KMS-11 (cell line): ENCODE measurements at regions not wholly inside any gene's neighbourhood (a gene's known extent, or its start where the extent isn't known, plus 50 kb on each side); places are given as distances from the start of the nearest gene placed in this dataset.

Experiments used
- H2AFZ ChIP-seq: fragments of 200-600 bp; sonication (generic); 2 replicates; pipeline ENCODE4 v1.6.1; 2016; ENCODE audit warnings: antibody characterized with exemption, mixed run types, low read depth
- H3K27ac ChIP-seq: fragments of 200-600 bp; sonication (generic); 2 replicates; pipeline ENCODE4 v1.6.1; 2016; ENCODE audit warnings: mild to moderate bottlenecking, mixed run types
- H3K27me3 ChIP-seq: fragments of 200-600 bp; sonication (generic); 2 replicates; pipeline ENCODE4 v1.6.1; 2017; ENCODE audit warnings: mild to moderate bottlenecking, low read depth, mixed run types, moderate library complexity; ENCODE audit not compliant: insufficient read depth
- H3K36me3 ChIP-seq: fragments of 200-600 bp; sonication (generic); 2 replicates; pipeline ENCODE4 v1.6.1; 2017; ENCODE audit warnings: mild to moderate bottlenecking, mixed run types; ENCODE audit not compliant: insufficient read depth
- H3K4me1 ChIP-seq: fragments of 200-600 bp; sonication (generic); 2 replicates; pipeline ENCODE4 v1.6.1; 2016; ENCODE audit warnings: mild to moderate bottlenecking, low read depth, mixed run types; ENCODE audit not compliant: poor library complexity, severe bottlenecking
- H3K4me2 ChIP-seq: fragments of 200-600 bp; sonication (generic); 2 replicates; pipeline ENCODE4 v1.7.0; 2016; ENCODE audit warnings: mild to moderate bottlenecking, mixed run types
- H3K4me3 ChIP-seq: fragments of 200-600 bp; sonication (generic); IDR thresholded peaks from 2 replicates; pipeline ENCODE4 v1.6.1; 2017; ENCODE audit warnings: low read depth, low read length, mixed read lengths; ENCODE audit not compliant: insufficient read depth
- H3K79me2 ChIP-seq: fragments of 200-600 bp; sonication (generic); 2 replicates; pipeline ENCODE4 v1.6.1; 2016; ENCODE audit warnings: low read depth, mixed run types; ENCODE audit not compliant: insufficient read depth
- H3K9ac ChIP-seq: fragments of 200-600 bp; sonication (generic); 2 replicates; pipeline ENCODE4 v1.6.1; 2016; ENCODE audit warnings: mild to moderate bottlenecking, mixed run types
- H4K20me1 ChIP-seq: fragments of 200-600 bp; sonication (generic); 2 replicates; pipeline ENCODE4 v1.6.1; 2016; ENCODE audit warnings: mild to moderate bottlenecking, mixed run types; ENCODE audit not compliant: insufficient read depth
- TF ChIP-seq, protein P1 (sequence below): fragments of 200-600 bp; sonication (generic); conservative IDR thresholded peaks from 2 replicates; pipeline ENCODE4 v1.6.1; 2017; ENCODE audit warnings: low read depth, mild to moderate bottlenecking, antibody characterized with exemption, low read length, moderate library complexity, mixed read lengths

DNA sequence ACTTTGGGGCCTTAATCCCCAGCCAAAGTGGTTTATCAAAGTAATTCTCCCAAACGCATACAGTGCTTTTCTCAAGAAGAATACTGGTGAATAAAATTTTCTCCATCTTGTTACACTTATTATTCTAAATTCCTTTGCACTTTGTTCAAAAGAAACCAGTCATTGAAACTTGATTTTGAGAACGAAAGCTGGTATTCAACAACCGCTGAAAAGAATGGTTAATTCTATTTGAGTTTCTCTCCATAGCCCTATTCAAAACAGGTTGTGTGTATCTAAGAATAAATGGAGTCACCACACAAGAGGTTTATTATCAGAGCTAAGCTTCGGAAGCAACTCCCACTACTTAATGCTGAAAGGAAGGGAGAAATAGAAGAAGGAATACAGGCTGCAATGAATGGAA, 117.7 kb downstream of the C1D start:
- Histone ChIP-seq H3K4me1 (no peaks in the 10 kb centered on the region), H3K9ac (no peak overlapping the region), H3K27me3 (no peaks in the 10 kb centered on the region), H3K4me2 (no peak overlapping the region), H4K20me1 (no peaks in the 10 kb centered on the region), H3K36me3 (no peaks in the 10 kb centered on the region), H3K27ac (no peak overlapping the region), H2AFZ (no peak overlapping the region), H3K79me2 (no peaks in the 10 kb centered on the region), H3K4me3 (no peak overlapping the region)
- TF ChIP-seq, protein P1, sequence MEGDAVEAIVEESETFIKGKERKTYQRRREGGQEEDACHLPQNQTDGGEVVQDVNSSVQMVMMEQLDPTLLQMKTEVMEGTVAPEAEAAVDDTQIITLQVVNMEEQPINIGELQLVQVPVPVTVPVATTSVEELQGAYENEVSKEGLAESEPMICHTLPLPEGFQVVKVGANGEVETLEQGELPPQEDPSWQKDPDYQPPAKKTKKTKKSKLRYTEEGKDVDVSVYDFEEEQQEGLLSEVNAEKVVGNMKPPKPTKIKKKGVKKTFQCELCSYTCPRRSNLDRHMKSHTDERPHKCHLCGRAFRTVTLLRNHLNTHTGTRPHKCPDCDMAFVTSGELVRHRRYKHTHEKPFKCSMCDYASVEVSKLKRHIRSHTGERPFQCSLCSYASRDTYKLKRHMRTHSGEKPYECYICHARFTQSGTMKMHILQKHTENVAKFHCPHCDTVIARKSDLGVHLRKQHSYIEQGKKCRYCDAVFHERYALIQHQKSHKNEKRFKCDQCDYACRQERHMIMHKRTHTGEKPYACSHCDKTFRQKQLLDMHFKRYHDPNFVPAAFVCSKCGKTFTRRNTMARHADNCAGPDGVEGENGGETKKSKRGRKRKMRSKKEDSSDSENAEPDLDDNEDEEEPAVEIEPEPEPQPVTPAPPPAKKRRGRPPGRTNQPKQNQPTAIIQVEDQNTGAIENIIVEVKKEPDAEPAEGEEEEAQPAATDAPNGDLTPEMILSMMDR = no peak

GRCh38 chr2:67945940-67946339, 116.9 kb downstream of the C1D start:
- Histone ChIP-seq H3K79me2 (no peaks in the 10 kb centered on the region), H3K36me3 (no peaks in the 10 kb centered on the region), H3K27ac (no peak overlapping the region), H3K9ac (no peak overlapping the region), H3K4me2 (no peak overlapping the region), H3K4me3 (no peak overlapping the region), H4K20me1 (no peaks in the 10 kb centered on the region), H3K27me3 (no peaks in the 10 kb centered on the region), H2AFZ (no peak overlapping the region), H3K4me1 (no peaks in the 10 kb centered on the region)
- TF ChIP-seq, protein P1 = no peak

- H2AFZ ChIP-seq = no peak overlapping the region
- no peak overlapping the region for H3K4me3 ChIP-seq
- no peak overlapping the region for H3K9ac ChIP-seq
- no peak overlapping the region for H3K4me2 ChIP-seq
- TF ChIP-seq, protein P1 = no peak
- no peaks in the 10 kb centered on the region for H3K36me3 ChIP-seq
- H3K27ac ChIP-seq = no peak overlapping the region
- no peaks in the 10 kb centered on the region for H3K79me2 ChIP-seq
- H3K4me1 ChIP-seq = no peaks in the 10 kb centered on the region
- H3K27me3 ChIP-seq = no peaks in the 10 kb centered on the region
- H4K20me1 ChIP-seq = no peaks in the 10 kb centered on the region
These were observed 114.7 kb downstream of the C1D start for GRCh38 chr2:67948057-67948456.

DNA sequence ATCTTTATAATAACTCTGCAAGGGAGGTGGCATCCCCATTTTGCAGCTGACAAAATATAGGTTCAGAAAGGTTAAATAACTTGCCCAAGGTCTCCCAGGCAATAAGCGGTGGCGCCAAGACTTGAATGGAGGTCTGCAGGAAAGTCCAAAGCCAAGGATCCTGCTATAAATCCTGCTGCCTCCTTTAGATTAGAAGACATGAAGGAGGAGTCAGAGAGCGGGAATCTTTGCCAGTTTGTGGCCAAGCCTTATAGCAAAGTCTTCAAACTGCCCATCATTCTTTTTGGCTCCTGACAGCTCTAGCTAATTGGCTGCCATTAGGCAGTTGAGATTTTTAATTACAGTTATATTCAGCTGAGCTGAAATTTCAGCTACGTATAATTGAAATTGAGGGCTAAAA, 114.3 kb downstream of the C1D start:
- Histone ChIP-seq H3K27ac (no peak overlapping the region), H3K27me3 (no peaks in the 10 kb centered on the region), H4K20me1 (no peaks in the 10 kb centered on the region), H3K4me3 (no peak overlapping the region), H3K79me2 (no peaks in the 10 kb centered on the region), H3K36me3 (no peaks in the 10 kb centered on the region), H2AFZ (no peak overlapping the region), H3K9ac (no peak overlapping the region), H3K4me2 (no peak overlapping the region), H3K4me1 (no peaks in the 10 kb centered on the region)
- TF ChIP-seq, protein P1 = no peak
